Fibroblast of skin of back (primary cell): ENCODE measurements at regions not wholly inside any gene's neighbourhood (a gene's known extent, or its start where the extent isn't known, plus 50 kb on each side); places are given as distances from the start of the nearest gene placed in this dataset.

Experiments
- DNase-seq: peaks from one replicate; pipeline ENCODE4 v3.0.0-alpha.2; 2013

DNA sequence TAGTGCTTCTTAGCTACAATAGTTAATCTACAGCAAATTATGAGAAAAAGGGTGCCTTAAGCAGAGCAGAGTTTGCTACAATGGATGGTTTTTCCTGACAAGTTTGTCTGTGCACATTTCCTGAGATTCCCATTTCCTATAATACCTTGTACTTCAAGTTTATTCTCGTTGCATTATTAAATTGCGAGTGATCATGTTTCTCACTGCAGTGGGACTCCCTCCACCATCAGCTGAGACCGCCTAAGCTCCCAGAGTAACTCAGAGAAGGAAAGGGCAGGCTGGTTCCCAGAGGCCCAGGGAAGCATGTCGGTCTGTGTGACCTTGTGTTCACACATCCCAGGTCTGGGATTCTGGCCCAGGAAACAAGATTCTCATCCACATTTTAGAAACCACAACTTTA lies 162.1 kb downstream of the ARL4C start:
- no peak for DNase-seq

DNA sequence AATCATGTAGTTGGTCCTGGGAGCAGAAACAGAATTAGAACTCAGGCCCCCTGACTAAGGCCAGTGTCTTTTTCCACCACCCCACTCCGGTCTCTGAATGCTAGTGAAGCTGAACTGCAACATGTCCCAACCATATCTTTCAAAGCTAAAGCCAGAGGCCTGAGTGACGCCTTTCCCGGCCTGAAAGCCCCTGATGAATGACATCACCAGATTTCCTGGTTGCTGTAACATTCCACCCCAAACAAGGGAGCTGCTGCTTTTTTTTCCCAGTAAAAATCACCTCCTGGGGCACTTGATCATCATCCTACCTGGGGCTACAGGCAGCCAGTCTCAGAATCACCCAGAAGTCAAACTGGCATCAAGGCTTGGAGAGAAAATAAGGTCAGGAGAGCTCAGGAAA lies 162.7 kb downstream of the ARL4C start:
- DNase-seq: peak; percentile 35

DNA sequence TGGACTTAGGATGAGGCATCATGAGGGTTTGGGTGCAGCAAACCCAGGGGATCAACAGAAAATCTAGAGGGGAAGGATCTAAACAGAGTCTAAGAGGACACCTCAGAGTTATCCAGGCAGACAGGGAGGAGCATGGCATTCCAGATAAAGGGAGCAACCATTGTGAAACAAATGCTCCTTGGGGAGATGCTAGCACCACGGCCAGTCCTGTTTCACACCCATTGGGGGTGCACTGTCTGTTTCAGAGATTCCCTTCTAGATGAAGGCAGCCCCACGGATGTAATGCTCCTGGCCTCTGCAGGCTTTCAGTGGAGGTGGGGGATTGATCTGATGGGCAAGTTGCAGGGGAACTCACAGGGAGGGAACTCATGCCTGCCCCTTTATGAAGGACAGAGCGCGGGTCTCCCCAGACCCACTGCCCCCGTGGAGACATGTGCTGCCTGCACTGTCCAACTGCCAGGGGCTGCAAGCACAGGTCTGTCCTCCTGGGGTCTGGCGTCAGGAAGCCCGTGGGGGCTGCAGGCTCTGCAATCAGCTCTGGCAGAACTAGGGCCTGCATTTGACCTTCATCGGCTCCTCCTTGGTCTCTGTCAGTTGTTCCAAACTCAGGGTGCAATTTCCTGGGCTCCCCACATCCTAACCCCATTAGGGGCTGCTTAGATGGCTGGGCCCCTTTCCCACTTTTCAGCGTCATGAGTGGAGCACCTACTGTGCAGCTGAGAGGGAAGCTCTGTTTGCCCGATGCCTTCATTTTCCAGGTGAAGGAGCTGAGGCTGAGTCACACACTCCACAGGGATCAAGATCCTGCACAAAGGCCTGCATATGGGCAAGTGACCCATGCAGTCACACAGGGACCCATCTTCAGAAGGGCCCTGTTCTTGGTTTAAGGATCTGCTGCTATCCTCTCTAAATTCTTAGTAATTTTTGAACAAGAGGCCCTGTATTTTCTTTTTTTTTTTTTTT lies 163.4 kb downstream of the ARL4C start:
- DNase-seq: no peak

DNA sequence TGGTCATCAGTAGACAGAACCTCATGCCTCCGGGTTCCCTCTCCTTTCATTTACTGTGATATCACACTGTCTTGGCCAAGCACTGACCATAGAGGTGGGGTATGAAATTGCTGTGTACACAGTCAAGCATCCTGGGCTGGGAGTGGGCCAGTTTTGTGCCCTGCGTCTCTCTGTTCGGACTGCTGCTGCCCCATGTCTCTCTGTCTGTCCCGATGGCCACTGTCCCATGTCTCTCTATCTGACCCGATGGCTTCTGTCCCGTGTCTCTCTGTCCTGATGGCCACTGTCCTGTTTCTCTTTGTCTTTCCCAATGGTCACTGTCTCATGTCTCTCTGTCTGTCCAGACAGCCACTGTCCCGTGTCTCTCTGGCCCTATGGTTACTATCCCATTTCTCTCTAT lies 164.9 kb downstream of the ARL4C start:
- no peak for DNase-seq

DNA sequence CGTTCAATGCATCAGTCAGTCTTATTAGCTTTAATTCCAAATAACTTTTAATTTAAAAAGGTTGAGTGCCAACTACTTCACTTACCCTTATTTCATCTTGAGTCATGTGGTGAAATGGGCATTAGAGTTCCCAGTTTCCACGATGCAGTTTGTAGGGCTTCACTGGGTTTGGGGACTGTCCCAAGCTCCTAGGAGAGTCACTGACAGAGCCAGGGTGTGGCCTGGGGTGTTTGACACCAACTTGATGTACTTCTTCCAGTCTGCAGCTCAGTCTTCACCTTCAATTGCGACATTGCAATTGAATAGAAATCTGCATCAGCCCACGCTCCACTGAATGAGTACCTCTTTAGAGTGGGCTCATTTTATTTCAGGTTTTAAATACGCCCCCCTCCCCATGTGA lies 165.3 kb downstream of the ARL4C start:
- DNase-seq: no peak

DNA sequence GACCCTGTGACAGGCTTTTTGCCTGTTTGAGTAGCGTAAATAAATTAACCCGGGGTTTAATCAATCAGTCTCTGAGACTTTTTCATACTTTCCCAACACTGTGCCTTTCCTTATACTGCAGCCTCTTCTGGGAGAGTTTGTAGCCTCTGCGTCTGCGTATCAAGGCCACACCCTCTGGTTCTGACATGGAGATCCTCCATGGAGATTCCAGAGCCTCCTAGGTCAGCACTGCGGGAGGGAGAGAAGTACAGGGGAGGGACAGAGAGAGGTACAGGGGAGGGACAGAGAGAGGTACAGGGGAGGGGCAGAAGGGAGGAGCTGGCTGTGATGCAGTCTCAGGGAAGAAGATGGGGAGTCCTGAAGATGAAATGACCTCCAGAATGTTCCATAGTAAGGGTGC lies 166.0 kb downstream of the ARL4C start:
- peak; percentile 11 for DNase-seq

DNA sequence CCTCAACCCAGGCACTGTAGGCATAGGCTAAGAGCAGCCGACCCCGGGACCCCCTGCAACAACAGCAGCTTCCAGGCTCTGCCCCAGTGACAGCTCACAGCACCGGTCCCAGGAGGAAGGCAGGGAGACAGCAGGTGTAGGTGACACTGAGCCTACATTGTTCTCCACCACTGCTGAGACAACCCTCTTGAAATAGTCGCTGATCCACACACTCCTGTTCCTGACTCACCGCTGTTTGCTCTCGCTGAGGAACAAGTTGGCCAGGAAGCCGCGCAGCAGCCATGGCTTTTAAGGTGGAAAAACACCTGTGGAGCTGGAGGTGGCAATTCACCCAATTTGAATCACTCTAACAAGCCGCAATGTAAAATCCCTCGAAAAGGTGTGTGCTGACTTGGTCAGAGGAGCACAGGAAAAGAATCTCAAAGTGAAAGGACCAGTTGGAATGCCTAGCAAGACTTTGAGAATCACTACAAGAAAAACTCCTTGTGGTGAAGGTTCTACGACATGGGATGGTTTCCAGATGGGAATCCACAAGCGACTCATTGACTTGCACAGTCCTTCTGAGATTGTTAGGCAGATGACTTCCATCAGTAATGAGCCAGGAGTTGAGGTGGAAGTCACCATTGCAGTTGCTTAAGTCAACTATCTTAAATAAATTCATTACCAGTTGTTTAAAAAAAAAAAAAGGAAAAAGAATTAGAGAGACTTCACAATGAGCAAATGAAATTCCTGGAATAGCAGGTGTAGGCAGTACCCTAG lies 167.5 kb downstream of the ARL4C start:
- no peak for DNase-seq

DNA sequence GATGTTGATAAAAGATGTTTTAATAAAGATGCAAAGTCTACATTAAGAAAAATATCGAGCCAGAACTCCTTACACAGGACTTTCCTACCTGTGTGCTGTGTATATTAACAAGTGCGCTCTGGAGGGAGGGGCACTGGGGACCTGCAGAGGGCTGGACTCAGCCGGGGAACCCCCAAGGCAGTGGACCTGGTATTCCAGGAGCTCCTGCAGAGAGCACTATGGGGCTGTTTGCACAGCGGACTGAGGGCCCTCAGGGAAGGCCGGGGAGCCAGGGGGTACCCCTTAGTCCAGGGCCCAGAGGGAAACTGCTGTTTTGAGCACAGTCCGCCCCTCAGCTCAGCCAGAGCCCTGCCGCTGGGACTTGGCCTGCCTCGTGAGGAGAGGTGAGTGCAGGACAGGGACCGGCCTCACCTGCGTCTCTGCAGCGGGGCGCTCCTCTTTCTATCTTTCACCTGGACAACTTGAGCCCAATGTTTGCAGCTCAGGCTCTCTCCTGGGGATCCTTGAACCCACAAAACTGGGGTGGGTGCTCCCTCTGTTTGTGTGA lies 168.4 kb downstream of the ARL4C start:
- DNase-seq: no peak

DNA sequence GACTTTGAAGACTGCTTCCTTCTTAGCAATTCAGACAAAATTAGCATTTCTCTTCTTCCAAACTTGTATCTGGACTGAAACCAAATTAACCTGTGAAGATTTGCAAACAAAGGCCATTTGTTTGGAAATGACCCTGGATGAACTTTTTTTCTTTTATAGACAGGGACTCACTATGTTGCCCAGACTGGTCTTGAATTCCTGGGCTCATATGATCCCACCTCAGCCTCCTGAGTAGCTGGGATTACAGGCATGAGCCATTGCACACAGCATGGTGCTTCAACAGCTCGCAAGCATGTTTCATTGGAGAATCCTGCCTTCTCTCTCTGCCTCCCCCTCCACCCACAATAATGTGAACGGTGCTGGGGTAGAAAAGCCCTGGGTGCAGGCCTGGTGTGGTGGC lies 170.2 kb downstream of the ARL4C start:
- no peak for DNase-seq

DNA sequence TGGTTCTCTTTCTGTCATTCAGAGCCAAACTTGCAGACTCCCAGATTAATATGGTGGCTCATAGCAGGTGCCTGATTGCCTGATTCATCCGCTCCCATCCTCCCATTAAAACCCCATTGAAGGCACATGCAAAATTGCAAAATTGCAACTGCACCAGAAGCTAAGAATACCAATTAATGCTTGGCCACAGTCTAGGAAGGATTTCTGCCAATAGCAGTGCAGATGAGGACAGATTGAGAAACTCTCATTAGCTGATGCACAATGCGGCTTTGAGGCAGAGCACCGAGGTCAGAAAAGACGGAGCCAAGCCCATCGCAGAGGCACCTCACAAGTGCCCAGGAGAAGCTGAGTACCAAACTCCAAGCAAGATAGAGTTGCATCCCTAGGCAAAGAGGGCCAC lies 172.8 kb downstream of the ARL4C start:
- no peak for DNase-seq

DNA sequence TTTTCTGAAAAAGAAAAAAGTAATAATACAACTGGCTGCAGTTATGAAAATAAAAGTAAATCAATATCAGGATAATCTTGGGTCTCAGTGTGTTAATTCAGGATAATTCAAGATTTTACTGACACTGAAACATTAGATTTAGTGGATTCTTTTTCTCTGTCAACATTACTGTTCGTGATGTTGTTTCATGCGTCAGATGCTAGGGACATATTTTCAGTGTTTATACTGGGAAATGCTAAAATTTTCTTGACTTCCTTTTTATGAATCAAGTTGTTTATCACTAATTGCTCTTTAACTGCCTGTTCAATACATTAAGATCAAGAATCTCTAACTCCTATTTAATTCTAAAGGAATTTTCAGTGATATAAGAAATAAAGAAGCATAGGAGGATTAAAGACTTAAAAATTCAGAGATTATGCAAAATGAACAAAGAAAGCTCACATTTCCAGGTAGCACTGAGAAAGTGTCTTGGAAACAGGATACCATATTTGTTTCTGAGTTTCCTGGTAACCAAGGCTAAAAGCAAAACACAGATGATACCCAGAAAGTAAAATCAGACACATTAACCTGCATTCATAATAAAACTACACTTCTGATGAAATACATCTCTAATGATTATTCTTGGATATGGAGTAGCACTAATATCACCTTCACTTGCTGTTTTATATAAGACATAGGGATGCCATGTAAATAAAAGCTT lies 174.0 kb downstream of the ARL4C start:
- no peak for DNase-seq

DNA sequence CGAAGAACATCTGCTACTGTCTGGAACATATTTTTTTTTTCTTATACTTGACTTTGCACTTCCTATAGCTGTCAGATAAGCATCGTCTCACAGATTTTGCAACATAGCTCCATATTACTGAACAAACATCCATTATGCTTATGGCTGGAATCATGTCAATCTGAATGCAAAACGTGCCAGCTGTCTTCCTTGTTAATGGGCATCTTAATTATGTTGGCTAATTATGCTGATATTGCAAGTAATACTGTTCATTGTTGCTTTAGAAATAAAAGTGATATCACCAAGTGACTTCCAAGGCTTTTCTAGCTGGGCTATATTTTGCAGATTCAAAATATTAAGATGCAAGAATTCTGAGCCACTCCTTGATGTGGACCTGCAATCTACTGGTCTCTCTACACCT lies 176.8 kb downstream of the ARL4C start:
- no peak for DNase-seq

DNA sequence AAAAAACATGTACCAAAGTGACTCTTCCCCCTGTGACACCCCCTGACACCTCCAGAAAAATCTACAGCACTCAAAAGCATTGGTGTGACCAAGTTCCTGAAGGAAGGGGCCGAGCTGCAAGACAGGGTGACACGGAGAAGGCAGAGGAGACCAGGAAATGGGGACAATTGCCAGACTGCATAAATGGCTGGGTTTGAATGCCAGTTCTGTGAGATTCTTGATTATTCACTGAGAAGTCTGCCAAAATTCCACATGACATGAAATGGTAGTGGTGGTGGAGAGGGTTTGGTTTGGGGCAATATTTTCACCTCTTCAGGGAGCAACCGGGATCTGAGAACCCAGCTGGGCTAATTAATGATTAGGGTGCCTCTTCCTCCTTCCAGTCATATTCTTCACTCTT lies 178.5 kb downstream of the ARL4C start:
- DNase-seq: no peak

DNA sequence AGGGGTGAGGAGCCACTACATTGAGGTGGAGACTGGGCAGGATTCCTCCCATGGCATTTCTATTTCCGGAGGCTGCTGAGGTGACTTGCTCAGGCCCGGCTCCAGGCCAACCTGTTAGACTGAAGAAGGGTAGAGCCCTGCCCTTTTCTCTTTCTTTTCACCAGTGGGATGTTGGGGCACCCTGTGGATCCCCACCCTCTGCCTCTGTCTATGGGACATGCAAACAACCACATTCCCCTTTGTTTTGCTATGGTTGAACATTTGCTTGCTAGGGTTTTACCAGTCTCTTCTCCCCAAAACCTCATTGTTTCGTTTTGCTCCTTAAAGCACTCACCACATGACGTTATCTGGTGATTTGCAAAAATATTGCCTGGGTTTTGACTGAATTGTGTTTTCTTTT lies 183.3 kb downstream of the ARL4C start:
- no peak for DNase-seq

DNA sequence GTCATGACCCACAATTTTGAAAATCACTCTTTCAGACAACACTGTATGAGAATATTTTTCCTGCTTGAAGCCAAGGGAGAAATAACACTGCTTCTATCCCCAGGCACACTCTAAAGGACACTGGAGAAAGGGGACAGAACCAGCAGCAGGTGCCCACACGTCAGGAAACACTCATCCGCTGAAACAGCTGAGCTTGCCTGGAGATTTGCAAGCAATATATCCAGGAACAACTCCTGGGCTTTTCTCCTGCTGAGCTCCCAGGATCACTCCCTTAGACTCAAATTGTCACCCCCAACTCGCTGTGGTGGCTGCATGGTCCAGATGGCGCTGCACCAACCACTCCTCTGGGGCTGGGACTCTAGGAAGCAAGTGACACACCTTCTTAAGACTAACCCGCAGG lies 186.7 kb downstream of the ARL4C start:
- no peak for DNase-seq

DNA sequence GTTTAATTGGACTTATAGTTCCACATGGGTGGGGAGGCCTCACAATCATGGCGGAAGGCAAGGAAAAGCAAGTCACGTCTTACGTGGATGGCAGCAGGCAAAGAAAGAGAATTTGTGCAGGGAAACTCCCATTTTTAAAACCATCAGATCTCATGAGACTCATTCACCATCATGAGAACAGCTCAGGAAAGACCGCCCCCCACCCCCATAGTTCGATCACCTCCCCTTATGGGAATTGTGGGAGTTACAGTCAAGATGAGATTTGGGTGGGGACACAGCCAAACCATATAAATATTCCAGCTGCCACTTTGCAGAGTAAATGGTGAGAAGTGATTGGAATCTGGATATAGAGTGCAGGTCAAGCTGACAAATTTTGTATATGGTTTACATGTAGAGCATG lies 187.4 kb downstream of the ARL4C start:
- no peak for DNase-seq

DNA sequence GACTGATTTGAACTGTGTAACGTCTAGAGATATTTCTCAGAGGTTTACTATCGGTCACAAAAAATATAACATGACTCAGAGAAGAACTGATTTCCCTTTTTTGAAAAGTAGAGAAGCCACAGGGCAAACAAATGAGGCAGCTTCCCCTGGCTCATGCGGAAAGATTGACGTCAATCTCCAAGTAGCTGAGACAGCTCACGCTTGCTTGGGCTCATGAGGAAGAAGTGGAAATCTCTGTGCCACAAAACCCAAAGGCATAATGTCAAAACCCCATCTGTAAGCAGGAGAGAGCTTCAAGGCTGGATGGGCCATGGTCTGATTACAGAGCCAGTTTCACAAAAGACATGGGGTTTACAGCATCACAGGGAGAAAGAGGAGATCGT lies 188.1 kb downstream of the ARL4C start:
- DNase-seq: peak; percentile 72

DNA sequence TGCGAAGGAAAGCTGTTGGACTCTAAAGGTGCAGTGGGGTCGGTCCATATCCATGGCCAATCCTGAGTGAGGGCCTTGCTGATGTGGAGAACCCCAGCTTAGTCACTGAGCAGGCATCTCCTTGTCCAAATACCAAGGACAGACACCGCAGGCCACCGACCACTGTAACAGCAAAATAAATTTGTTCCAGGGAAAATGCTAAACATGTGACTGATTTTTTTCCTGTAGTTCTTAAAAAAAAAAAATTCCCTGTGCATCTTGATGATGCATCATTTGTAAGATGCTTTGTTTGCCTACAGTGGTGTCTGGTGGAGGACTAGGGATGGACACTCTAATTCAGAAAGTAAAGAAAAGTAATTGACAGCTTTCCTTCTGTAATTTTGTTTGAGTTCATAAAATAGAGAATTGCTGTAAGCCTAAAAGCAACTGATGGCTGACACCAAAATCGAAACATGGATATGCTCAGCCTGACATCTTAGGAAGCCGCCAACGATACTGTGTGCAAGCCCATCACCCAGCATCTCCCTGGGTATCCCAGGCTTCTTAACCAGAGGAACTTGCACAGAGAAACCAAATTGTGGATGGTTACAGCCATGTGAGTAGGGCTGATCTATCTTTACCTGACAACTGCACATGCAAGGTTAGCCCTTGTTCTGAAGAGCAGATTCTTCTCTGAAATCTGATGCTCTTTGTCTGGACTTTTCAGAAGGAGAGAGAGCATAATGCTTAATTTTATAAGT lies 188.6 kb downstream of the ARL4C start:
- peak; percentile 80 for DNase-seq

DNA sequence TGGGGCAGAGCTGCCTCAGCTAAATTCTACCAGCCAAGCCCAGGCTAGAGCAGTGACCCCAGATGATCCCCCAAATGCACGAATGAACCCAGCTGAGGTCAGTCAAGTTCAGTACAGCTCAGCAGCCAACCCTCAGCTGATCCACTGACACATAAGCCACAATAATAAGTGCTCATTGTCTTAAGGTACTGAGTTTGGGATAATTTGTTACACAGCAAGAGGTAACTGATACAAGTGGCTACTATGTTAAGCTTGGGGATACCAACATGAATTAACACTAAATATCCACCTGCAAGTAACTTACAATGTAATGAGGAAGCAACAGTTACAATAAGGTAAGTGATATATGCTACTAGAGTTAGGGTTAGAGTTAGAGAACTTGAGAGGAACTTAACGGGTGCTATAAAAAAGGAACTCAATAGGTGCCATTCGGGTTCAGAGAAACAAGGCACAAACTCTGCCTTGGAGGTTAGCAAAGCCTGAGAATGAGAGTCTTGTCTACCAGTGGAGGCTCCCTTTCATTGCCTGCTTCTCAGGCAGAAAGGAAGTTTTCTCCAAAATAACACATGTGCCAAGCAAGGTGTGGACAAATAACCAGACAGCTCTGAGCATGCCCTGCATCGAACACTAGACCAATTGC lies 189.4 kb downstream of the ARL4C start:
- DNase-seq: no peak

DNA sequence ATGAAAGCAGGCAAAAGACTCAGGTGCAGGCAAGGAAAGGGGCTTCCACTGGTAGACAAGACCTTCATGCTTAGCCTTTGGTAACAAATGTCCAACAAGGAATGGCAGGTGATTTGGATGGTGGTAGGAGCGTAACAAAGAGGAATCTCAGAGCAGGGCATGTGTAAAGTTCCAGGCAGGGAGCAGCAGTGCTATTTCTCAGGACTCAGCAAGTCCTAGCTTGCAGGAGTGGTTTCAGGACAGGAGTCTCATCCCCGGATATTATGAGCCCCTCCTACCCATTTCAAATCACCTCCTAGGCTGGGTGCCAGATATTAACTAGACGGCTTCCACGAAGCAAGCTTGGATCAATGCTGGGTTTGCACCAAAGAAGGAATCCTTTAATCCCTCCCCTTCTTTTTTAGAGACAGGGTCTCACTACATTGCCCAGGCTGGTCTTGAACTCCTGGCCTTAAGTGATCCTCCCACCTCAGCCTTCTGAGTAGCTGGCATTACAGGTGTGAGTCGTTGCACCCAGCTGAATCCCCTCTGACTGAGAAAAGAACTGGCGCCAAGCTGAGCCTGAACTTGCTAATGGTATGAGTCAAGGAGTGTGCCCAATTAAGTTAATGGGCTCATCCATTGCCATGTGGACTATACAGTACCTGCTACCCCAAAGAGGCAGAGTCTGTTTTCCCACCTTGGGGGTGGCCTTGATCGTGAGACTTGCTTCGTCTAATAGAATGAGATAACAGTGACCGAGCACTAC lies 190.3 kb downstream of the ARL4C start:
- DNase-seq: no peak

DNA sequence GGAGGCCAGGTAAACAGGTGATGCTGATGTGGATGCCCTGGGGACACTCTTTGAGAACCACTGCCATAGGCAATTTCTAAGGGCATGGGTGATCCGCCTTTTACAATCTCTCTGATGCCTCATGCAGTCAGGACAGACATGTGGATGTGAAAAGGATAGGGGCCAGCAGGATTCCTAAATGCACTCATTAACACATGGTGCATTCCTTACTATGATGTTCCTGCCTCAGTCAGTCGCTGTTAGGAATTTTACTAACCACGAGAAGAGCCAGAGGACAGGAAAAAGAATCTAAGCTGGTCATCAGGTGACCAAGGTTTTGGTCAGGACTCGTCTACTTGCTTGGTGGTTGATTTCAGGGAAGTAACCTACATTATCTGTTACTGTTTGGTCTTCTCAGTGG lies 191.0 kb downstream of the ARL4C start:
- peak; percentile 50 for DNase-seq
